Neural cell (in vitro differentiated cells): ENCODE measurements at regions not wholly inside any gene's neighbourhood (a gene's known extent, or its start where the extent isn't known, plus 50 kb on each side); places are given as distances from the start of the nearest gene placed in this dataset.

Experiments used
- H2AFZ ChIP-seq: fragments of 200-600, 300-800 bp; sonication (generic), shearing (Covaris generic); 2 replicates; pipeline ENCODE4 v1.6.0; 2014; ENCODE audit warnings: low read depth, mild to moderate bottlenecking, antibody characterized with exemption, low read length, moderate library complexity
- H3F3A ChIP-seq: fragments of 200-600 bp; shearing (Covaris generic); 2 replicates; pipeline ENCODE4 v1.6.1; 2016; ENCODE audit warnings: mild to moderate bottlenecking, moderate library complexity, mixed read lengths, antibody characterized with exemption, low read length; ENCODE audit not compliant: insufficient read depth, poor library complexity, severe bottlenecking
- H3K27ac ChIP-seq: fragments of 200-600, 300-800 bp; sonication (generic), shearing (Covaris generic); 2 replicates; pipeline ENCODE4 v1.5.1; 2014; ENCODE audit warnings: mild to moderate bottlenecking, low read length, moderate library complexity
- H3K27me3 ChIP-seq: fragments of 300-800, 200-600 bp; sonication (generic), shearing (Covaris generic); 2 replicates; pipeline ENCODE4 v1.6.0; 2014; ENCODE audit warnings: mild to moderate bottlenecking, low read depth, low read length, moderate library complexity; ENCODE audit not compliant: insufficient read depth
- H3K36me3 ChIP-seq: fragments of 300-800, 200-600 bp; sonication (generic), shearing (Covaris generic); 2 replicates; pipeline ENCODE4 v1.5.1; 2014; ENCODE audit warnings: mild to moderate bottlenecking, antibody characterized with exemption, low read length, moderate library complexity; ENCODE audit not compliant: insufficient read depth
- H3K4me2 ChIP-seq: fragments of 300-800, 200-600 bp; sonication (generic), shearing (Covaris generic); 2 replicates; pipeline ENCODE4 v1.6.0; 2014; ENCODE audit warnings: mild to moderate bottlenecking, low read length
- H3K4me3 ChIP-seq: fragments of 300-800, 200-600 bp; sonication (generic), shearing (Covaris generic); 2 replicates; pipeline ENCODE4 v1.5.1; 2014; ENCODE audit warnings: mild to moderate bottlenecking, low read length, moderate library complexity
- H3K79me2 ChIP-seq: fragments of 200-600 bp; shearing (Covaris generic); replicated peaks from 2 replicates; pipeline ENCODE4 v1.6.0; 2014; ENCODE audit warnings: mild to moderate bottlenecking, low read length, moderate library complexity; ENCODE audit not compliant: insufficient read depth
- H3K9ac ChIP-seq: fragments of 300-800, 200-600 bp; sonication (generic), shearing (Covaris generic); 2 replicates; pipeline ENCODE4 v1.6.1; 2016; ENCODE audit warnings: mild to moderate bottlenecking, low read length, mixed read lengths
- H3K9me2 ChIP-seq: fragments of 200-600 bp; shearing (Covaris generic); 2 replicates; pipeline ENCODE4 v1.6.1; 2016; ENCODE audit warnings: mild to moderate bottlenecking, low read length, mixed read lengths; ENCODE audit not compliant: insufficient read depth
- H3K9me3 ChIP-seq: fragments of 200-600, 300-800 bp; sonication (generic), shearing (Covaris generic); 2 replicates; pipeline ENCODE4 v1.6.1; 2016; ENCODE audit warnings: mild to moderate bottlenecking, mixed run types, low read length, moderate library complexity, mixed read lengths
- H4K20me1 ChIP-seq: fragments of 200-600 bp; shearing (Covaris generic); 2 replicates; pipeline ENCODE4 v1.6.1; 2016; ENCODE audit warnings: mild to moderate bottlenecking, mixed run types; ENCODE audit not compliant: insufficient read depth
- EP300 ChIP-seq: fragments of 450-650 bp; conservative IDR thresholded peaks from 2 replicates; pipeline ENCODE4 v1.6.1; 2014; ENCODE audit warnings: antibody characterized with exemption, mild to moderate bottlenecking, moderate library complexity; ENCODE audit not compliant: poor library complexity, severe bottlenecking
- EZH2 ChIP-seq: fragments of 200-600, 300-800 bp; shearing (Covaris generic), sonication (generic); IDR thresholded peaks from 2 replicates; pipeline ENCODE4 v1.6.1; 2014; ENCODE audit warnings: antibody characterized with exemption, low read length, borderline replicate concordance, mild to moderate bottlenecking; ENCODE audit not compliant: insufficient read depth, poor library complexity, severe bottlenecking
- MXI1 ChIP-seq: fragments of 450-650 bp; conservative IDR thresholded peaks from 2 replicates; pipeline ENCODE4 v1.6.1; 2014; ENCODE audit warnings: antibody characterized with exemption, mild to moderate bottlenecking; ENCODE audit not compliant: poor library complexity, severe bottlenecking
- POLR2AphosphoS5 ChIP-seq: IDR thresholded peaks from 2 replicates; pipeline ENCODE4 v1.6.1; 2012
- RAD21 ChIP-seq: fragments of 450-650 bp; conservative IDR thresholded peaks from 2 replicates; pipeline ENCODE4 v1.6.1; 2014; ENCODE audit warnings: antibody characterized with exemption, mild to moderate bottlenecking, moderate library complexity
- SMC3 ChIP-seq: fragments of 450-650 bp; conservative IDR thresholded peaks from 2 replicates; pipeline ENCODE4 v1.6.1; 2014; ENCODE audit warnings: antibody characterized with exemption, mild to moderate bottlenecking, moderate library complexity; ENCODE audit not compliant: poor library complexity
- TAF1 ChIP-seq: IDR thresholded peaks from 2 replicates; pipeline ENCODE4 v1.6.1; 2012; ENCODE audit warnings: low read depth
- TF ChIP-seq, protein P1 (sequence below): fragments of 450-650 bp; IDR thresholded peaks from 2 replicates; pipeline ENCODE4 v1.5.1; 2014; ENCODE audit warnings: antibody characterized with exemption, mild to moderate bottlenecking, moderate library complexity; ENCODE audit not compliant: poor library complexity, severe bottlenecking
- TF ChIP-seq, protein P2 (sequence below): IDR thresholded peaks from 2 replicates; pipeline ENCODE4 v1.6.1; 2012; ENCODE audit warnings: borderline replicate concordance

DNA sequence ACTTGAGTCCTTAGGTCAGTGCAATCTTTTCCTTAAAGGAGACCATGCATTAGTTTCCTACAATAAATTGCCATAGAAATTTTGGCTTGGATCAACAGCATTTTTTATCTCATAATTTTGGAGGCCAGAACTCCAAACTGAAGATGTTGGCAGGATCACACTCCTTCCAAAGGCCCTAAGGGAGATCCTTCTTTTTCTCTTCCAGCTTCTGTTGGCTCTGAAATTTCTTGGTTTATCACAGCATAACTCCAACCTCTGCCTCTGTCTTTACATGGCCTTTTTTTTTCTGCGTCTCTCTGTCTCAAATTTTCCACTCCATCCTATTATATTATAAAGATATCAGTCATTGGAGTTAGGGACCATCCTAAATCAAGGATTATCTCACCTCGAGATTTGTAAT, 282.2 kb downstream of the STIM2 start:
- Histone ChIP-seq H3K27me3 (no peaks in the 10 kb centered on the region), H3K4me2 (no peak overlapping the region), H3K9ac (no peak overlapping the region), H3K9me2 (no peaks in the 10 kb centered on the region), H3F3A (no peaks in the 10 kb centered on the region), H3K36me3 (no peaks in the 10 kb centered on the region), H3K4me3 (no peak overlapping the region), H3K79me2 (no peaks in the 10 kb centered on the region), H3K27ac (no peak overlapping the region), H3K9me3 (no peaks in the 10 kb centered on the region), H2AFZ (no peak overlapping the region), H4K20me1 (no peaks in the 10 kb centered on the region)
- TF ChIP-seq EZH2 (no peak), RAD21 (no peak), POLR2AphosphoS5 (no peak), SMC3 (no peak), MXI1 (no peak), TAF1 (no peak), EP300 (no peak)
- TF ChIP-seq, protein P1, sequence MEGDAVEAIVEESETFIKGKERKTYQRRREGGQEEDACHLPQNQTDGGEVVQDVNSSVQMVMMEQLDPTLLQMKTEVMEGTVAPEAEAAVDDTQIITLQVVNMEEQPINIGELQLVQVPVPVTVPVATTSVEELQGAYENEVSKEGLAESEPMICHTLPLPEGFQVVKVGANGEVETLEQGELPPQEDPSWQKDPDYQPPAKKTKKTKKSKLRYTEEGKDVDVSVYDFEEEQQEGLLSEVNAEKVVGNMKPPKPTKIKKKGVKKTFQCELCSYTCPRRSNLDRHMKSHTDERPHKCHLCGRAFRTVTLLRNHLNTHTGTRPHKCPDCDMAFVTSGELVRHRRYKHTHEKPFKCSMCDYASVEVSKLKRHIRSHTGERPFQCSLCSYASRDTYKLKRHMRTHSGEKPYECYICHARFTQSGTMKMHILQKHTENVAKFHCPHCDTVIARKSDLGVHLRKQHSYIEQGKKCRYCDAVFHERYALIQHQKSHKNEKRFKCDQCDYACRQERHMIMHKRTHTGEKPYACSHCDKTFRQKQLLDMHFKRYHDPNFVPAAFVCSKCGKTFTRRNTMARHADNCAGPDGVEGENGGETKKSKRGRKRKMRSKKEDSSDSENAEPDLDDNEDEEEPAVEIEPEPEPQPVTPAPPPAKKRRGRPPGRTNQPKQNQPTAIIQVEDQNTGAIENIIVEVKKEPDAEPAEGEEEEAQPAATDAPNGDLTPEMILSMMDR, result no peak
- TF ChIP-seq, protein P2, sequence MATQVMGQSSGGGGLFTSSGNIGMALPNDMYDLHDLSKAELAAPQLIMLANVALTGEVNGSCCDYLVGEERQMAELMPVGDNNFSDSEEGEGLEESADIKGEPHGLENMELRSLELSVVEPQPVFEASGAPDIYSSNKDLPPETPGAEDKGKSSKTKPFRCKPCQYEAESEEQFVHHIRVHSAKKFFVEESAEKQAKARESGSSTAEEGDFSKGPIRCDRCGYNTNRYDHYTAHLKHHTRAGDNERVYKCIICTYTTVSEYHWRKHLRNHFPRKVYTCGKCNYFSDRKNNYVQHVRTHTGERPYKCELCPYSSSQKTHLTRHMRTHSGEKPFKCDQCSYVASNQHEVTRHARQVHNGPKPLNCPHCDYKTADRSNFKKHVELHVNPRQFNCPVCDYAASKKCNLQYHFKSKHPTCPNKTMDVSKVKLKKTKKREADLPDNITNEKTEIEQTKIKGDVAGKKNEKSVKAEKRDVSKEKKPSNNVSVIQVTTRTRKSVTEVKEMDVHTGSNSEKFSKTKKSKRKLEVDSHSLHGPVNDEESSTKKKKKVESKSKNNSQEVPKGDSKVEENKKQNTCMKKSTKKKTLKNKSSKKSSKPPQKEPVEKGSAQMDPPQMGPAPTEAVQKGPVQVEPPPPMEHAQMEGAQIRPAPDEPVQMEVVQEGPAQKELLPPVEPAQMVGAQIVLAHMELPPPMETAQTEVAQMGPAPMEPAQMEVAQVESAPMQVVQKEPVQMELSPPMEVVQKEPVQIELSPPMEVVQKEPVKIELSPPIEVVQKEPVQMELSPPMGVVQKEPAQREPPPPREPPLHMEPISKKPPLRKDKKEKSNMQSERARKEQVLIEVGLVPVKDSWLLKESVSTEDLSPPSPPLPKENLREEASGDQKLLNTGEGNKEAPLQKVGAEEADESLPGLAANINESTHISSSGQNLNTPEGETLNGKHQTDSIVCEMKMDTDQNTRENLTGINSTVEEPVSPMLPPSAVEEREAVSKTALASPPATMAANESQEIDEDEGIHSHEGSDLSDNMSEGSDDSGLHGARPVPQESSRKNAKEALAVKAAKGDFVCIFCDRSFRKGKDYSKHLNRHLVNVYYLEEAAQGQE, result no peak

DNA sequence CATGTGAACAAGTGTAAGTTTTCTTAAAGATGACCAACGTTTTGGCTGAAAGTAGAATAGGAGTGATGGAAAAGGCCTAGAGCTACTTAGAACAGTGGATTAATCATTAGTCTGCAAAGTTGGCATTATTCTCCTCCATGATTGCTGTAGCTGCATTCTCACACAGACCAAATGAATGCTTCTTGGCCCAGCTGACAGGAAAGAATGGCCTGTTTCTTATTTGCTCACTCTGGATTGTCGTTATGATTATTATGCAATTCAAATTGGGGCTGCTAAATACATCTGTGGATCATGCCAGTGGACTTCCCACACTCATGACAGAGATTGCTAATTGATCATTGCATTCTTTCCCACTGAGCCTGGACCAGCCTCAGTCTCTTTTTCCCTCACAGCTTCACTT, 285.0 kb downstream of the STIM2 start:
- TF ChIP-seq EP300 (no peak), SMC3 (no peak), MXI1 (no peak), RAD21 (no peak), POLR2AphosphoS5 (no peak), EZH2 (no peak), TAF1 (no peak)
- TF ChIP-seq, protein P2, result no peak
- TF ChIP-seq, protein P1, result no peak

More for the DNA sequence above, 285.0 kb downstream of the STIM2 start:
- H3K4me3 ChIP-seq, result no peak overlapping the region
- no peaks in the 10 kb centered on the region for H3K9me2 ChIP-seq
- H3K27ac ChIP-seq, result no peak overlapping the region
- no peaks in the 10 kb centered on the region for H3K27me3 ChIP-seq
- H4K20me1 ChIP-seq, result no peaks in the 10 kb centered on the region
- no peak overlapping the region for H3K4me2 ChIP-seq
- H3K79me2 ChIP-seq, result no peaks in the 10 kb centered on the region
- no peaks in the 10 kb centered on the region for H3K9me3 ChIP-seq
- H3K9ac ChIP-seq, result no peak overlapping the region
- H3F3A ChIP-seq, result no peaks in the 10 kb centered on the region
- H2AFZ ChIP-seq, result no peak overlapping the region
- no peaks in the 10 kb centered on the region for H3K36me3 ChIP-seq
